ENCODE measurements at regions not wholly inside any gene's neighbourhood (a gene's known extent, or its start where the extent isn't known, plus 50 kb on each side); places are given as distances from the start of the nearest gene placed in this dataset.

DNA sequence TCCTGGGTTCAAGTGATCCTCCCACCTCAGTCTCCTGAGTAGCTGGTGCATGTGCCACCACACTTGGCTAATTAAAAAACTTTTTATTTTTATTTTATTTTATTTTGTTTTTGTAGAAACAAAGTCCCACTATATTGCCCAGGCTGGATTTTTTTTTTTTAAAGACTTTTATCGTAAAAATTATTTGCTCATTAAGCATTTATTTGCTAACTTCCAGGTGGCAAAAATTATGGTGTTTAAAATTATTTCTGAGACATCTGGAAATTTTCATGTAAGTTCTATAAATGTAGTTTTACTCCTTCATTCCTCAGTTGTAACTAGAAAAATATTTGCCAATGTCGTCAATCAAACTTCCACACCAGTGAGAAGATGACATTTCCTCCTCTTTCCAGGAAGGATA is 233.3 kb upstream of the DACH1 start:
- DNase-seq = no peak

DNA sequence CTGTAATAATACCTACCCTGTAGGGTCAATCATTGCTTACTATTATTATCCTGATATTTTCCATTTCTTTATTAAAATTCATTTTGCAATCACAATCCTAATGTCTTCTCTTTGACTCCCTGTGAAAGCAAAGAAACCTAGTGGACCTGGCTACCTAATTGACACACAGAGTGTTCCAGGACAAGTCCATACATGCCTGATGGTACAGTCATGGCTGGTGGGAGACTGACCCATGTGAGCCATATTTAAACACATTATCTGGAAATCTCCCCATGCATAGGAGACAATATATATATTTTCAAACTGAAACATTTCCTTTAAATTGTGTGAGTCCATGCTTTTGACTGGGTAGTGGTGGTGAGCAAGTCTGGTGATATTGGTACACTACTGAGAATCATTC is 230.6 kb upstream of the DACH1 start:
- DNase-seq = no peak

DNA sequence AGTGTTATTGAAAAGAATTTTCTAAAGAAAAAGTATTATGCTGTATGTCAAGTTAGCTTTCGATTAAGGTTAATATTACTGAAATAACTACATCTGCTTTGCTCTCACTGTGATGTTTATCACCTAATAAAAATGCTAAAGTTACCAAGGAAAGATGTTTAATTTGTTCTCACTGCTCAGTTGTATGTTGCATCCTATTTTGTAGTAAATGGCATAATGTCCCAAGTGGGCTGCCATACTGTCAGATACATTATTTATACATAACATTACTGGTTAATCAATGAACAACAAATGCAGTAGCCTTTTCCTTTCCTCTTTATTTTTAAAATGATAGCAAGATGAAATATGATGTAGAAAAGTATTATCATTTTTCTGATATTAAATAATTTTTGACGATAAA is 226.3 kb upstream of the DACH1 start:
- no peak for DNase-seq

DNA sequence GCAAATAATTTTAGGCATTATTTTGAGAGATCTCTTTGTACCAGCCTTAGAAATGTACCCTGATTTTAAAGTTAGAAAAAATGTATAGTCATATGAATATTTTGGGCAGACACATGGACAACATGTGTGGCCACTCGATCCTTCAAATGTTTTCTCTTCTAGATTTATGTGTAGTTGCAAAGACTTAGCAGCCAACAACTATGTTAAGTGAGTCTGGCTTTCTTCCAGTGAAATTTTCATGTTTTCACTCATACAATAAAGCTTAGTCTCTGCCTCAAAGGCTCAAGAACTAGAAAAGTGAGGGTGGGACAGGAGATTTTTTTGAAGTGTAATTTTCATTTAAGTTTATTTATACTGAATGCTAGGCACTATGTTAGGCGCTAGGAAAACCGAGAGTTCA is 207.7 kb upstream of the DACH1 start:
- no peak for DNase-seq

DNA sequence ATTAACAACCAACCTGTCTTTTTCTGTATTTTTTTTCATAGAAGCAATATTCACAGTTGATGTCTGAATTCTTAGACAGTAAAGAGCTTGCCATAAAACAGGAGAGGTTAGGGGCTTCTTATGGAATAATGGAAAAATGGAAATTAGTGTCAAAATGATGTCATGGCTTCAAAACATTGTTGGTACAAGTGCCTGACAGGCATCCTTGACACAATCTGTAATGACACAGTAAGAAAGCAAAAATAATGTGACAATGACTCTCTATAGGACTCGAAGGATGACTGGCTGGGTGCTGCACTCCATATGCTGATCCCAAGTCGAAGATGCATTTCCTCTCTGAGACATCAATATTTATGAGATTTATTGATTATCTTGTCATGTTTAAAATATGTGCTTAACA is 205.3 kb upstream of the DACH1 start:
- DNase-seq = no peak

DNA sequence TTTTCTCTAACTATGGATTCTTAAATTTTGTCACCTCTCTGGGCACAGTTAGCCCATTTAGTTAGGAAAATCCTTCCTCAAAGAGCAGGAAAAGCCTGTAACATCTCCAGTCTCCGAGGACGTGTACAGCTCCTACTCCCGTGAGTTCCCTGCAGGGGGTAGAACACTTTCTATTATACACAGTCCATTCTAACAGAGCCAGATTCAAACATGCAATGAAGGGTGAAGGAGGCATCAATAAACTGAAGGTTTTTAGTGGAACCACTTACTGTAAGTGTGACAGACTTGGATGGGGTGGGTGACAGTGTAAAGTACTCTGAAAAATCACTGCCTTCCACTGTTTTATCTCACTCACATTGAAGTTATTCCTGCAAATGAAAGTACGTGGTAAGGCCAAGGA is 204.7 kb upstream of the DACH1 start:
- no peak for DNase-seq

DNA sequence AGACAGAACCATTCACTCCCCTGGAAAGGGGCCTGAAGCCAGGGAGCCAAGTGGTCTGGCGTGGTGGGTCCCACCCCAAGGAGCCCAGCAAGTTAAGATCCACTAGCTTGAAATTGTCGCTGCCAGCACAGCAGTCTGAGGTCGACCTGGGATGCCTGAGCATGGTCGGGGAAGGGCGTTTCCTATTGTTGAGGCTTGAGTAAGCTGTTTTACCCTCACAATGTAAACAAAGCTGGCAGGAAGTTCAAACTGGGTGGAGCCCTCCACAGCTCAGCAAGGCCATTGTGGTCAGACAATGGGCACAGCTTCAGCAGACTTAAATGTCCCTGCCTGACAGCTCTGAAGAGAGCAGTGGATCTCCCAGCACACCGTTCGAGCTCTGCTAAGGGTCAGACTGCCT is 195.6 kb upstream of the DACH1 start:
- DNase-seq = peak; percentile 31

DNA sequence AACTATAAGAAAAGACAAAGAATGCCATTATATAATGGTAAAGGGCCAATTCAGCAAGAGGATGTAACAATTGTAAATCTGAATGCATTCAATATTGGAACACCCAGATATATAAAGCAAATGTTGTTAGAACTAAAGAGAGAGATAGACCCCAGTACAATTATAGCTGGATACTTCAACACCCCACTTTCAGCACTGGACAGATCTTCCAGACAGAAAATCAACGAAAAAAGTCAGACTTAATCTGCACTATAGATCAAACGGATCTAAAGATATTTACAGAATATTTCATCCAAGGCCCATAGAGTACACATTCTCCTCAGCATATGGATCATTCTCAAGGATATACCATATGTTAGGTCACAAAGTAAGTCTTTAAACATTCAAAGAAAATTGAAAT is 194.6 kb upstream of the DACH1 start:
- no peak for DNase-seq

DNA sequence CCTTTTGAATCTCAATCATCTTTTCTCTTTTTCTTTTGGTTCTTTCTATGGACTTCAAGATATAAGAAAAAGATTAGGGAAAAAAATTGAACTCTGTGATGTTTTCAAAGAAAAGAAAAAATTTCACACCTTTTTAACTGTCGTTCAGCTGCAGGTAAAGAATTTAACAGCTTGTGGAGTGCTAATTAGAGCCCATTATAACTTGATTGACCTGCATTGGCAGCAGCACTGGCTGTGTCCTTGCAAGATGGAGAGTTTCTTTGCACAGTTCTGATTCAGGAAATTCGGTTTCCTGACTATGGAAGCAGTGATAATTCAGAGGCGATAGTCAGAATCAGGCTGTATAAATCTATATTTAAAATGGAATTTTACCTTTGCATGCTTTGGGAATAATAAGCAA is 183.2 kb upstream of the DACH1 start:
- no peak for DNase-seq

DNA sequence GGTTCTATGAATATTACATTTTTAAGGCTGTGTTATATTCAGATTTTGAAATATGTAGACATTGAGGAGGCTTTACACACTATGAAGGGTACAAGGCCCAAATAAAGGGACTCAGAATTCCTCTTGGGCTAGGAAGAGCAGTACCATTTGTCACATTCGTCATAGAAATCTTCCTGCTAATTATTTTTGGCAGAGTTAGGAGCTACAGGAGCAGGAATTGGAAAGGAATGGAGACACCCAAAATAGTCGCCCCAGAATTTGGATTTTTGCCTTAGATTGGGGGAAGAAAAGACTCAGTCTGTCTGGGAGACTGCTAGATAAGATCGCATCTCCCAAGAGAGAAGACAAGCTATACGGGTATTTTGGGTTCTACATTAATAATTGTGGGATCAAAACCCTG is 176.4 kb upstream of the DACH1 start:
- no peak for DNase-seq

DNA sequence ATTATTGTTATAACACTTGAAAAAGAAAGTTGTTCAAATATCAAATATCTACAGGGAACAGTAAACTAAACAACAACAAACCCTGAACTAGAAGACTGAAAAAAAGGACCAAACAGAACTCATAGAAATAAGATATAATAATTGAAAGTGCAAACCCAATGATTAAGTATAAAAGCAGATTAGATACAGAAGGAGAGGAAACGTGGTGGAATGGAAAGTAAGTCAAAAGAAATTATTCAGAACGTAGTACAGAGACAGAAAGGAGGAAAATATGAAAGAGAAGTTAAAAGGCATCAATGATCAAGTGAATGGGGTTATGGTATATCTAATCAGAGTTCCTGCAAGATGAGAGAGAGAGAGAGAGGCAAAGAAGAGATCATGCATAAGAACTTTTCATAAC is 174.2 kb upstream of the DACH1 start:
- no peak for DNase-seq

DNA sequence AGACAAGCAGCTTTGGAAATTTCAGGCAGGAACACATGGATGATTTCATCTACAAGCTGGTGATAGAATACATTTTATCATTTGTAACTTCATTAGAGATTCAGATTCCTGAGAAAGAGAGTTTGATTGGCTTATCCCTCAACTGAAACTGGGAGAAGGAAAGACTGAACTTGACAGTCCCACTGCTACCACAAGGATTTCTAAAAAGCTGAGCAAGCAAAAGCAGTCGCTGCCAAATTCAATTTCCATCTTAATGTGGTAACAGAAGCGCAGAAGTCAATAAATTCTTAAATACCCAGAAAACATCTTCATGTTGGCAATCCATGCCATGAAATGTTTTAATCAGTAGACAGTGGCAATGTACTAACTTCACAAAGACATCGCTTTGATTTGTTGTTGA is 172.1 kb upstream of the DACH1 start:
- no peak for DNase-seq

DNA sequence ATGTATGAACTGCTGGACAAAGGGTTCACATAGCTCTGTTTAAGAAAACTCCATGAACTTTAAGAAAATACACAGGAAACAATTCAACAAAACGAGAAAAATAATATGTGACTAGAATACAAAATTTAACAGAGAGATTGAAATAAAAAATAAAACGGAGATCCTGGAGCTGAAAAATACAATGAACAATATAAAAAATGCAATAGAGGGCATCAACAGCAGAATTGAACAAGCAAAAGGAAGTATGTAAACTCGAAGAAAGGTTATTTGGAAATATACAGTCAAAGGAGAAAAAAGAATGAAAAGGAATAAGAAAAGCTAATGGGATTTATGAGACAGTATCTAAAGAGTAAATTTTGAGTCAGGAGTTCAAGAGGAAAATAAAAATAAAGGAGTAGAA is 163.0 kb upstream of the DACH1 start:
- DNase-seq = no peak

DNA sequence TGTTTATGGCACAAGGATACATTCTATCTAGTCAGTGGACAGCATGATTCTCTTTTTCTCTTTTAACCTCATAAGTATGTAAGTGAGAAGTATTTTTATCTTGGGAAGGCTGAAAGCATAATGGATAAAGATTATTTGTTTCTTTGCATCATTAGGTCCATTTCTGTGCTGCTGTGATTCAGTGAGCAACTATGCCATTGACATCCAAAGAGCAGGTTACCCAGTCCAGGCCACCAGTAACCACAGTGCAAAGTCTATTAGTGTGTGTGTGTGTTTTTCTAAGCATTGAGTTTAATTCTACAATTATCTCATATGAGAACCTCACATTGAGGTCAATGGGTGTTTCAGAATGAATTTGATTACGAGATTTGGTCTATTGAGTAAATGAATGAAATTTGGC is 158.8 kb upstream of the DACH1 start:
- no peak for DNase-seq

DNA sequence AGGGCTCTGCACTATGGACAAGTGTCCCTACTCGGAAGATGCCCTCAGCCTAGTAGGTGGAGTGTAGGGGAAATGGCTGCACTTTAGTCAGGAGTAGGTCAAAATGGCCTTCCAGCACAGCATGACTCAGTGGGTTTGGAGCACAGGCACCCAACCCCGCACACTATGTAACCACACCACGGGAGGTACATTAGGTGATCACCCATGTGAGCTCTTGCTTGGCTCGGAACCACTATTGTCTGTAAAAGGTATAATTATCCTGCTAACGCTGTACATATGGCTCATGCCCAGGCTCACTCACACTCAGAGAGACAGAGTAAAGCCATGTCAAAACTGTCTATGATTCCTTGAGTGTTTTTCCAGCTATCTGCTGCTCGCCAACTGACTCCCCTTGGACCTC is 156.9 kb upstream of the DACH1 start:
- DNase-seq = no peak

DNA sequence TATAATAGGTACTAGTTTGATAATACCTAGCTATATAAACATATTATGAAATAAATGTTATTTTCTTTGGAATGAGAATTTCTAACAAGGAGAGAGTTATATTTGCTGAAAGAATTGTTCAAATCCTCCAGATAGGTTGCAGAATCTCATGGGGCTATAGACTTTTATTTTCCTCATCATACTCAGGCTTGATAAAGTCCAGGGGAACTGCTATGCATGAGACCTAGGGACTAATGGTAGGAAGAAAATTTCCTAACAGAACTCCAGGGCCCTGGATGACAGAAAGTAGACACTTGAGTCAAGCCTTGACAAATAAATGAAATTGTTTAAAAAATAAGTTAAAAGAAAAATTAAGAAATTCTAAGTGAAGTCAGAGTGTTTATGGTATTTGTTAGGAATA is 138.5 kb upstream of the DACH1 start:
- no peak for DNase-seq

DNA sequence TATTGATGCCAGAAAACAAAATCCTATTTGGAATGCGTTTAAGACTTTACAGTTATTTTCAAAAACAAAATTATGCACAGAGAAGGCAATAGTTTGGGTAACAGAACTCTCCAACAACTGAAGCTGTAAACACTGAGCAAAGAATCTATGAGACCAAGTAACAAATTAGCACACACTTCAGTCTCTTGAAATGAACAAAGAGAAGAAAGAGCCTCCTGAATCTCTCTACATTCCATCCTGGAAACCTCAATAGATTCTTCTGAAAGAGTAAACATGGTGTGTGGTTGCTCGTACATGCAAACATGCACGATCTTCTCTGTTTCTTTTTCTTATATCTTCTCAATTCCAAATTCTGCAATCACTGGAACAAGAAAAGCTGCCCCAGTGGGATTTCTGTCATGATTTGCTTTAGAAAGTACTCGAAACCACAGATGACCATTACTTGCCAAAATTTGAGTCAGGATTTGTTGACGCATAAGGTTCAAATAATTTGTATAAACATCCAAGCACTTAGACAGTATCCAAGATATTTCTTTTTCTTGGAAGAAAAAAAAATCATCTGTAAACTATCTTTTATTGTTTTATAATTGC is 137.9 kb upstream of the DACH1 start:
- DNase-seq = no peak

DNA sequence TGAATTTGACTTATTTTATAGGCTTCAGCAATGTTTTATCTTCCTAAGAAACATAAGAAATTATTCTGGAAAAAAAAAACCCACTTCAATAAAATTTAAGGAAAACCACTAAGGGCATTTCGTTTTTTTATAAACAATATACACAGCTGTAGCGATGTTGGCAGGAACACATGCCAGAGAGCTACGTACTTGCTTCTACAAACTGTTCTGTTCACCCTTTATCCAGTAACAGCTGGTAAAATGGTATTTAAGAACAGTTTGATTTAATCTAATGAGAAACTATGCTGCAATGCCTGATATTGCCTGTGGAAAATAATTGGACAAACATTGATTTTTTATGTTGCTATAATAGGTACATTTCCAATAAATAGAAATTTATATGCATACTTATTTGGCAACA is 137.2 kb upstream of the DACH1 start:
- DNase-seq = no peak

DNA sequence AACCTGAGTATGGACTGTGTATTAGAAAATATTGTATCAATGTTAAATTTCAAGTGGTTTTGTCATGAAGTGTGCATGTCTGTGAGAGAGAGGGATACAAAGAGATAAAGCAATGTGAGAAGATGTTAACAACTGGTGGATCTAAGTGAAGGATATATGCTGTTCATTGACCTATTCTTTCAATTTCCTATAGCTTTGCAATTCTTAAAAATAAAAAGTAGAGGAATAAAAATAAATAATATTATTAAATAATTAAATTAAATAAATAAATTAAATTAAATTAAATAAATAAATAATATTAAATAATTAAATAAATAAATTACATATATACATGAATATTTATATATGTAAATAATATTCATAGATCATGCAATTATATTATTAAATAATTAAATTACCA is 131.2 kb upstream of the DACH1 start:
- DNase-seq = no peak

DNA sequence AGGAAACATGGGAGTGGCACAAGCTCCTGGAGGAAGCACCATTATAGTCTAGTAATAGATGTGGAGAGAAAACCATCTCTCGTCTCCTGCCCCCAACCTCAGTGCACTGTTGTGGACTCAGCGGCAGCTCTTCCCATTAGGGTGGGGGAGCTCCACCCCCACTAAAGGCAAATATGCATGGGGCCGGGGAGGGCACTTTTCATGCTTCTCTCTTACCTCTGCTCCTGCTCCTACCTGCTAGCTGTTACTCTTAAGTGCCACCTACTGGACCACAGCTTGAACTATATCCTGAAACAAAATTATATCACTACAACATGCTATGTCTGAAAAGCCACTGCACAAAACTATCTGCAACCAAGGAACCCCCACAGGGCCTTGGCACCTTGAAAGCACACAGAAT is 112.6 kb upstream of the DACH1 start:
- DNase-seq = peak; percentile 42

DNA sequence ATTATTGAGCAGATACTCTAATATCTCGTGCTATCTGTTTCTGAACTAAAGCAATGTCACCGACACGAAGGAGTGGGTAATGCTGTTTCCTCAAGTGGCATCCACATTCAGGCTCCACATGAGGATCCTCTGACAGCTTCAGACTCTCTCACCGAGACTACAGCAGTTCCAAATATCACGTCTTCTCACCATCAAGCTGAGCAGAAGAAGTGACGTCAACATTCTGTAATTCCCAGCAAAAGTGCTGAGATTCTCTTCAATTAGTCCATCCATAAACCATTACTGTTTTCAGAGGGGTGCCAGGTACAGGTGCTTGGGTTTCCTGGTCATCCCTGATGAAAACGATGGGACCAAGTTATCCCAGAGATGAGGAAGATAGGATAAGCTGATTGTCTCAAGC is 110.0 kb upstream of the DACH1 start:
- no peak for DNase-seq

DNA sequence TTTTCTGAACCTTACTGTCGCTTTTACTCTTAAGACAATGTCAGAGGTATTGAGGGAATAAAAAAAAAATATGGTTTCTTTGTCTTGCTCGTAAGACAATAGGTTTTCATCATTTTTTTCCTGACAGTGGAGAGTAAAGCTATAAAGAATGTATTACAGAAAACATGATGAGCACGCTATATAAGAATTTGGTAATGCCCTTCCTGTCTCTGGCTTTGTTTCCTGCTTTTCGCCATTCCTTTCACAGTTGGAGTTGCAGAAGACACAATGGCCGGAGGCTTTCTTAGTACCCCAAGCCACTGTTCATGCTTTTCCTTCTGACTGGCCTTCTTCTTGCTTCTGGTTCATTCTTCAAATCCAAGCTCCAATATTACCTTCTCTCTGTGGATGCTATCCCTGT is 101.0 kb upstream of the DACH1 start:
- peak; percentile 48 for DNase-seq

DNA sequence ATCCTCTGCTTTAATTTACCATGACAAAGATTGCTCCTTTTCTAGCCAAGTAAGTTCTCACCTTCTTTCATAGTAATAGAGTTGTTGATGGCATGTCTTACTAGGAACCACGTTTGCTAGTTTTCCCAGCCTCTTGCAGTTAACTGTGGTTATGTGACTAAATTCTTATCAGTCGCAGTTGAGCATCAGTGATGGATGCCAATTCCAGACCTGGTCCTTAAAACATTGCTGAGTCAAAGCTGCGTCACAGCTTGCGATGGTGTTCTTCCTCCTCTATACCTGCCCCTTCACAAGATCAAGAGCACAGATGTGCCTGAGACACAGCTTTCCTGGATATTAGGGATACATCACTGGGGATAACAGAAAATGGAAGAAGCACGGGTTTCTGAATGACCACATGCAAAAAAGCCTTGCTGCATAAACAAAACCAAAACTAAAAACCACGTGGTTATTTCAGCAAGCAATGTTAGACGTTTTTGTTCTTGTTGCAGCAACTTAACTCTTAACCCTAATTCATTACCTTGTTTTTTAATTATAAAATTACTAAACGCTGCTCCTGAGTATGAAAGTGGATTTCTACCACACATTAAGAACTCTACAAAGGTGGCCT is 97.6 kb upstream of the DACH1 start:
- no peak for DNase-seq

DNA sequence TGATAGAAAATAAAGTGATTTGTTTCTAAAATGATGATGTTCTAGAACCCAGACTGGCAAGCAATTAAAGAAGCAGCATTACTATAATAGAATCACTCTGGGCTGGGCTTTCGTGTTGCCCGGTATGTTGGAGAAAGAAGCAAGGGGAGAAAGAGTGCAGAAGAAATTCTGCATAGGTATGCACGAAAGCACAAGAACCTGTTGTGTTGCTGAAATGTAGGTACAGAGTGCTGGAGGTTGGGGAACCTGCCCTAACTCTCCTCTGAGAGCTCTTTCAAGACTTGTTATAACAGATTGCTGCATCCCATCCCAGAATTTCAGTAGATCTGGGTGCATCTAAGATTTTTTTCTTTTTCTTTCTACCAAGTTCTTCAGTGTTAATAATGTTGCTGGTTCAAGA is 95.7 kb upstream of the DACH1 start:
- no peak for DNase-seq

DNA sequence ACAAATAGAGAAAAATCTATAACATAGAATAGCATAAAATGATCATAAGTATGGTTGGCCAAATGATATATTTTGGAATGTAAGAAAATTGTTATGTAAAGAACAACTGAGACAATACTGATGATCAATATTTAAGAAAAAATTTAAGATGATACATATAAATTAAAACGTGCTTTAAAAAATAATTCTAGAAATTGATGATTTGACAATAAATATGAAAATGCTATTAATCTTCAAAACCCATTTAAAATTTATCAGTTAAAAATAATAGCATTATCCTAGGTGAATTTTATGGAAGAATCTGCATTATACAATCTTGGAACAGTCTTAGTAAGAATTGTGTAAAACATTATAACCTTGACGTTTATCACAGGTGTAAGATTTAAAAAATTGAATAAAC is 95.1 kb upstream of the DACH1 start:
- no peak for DNase-seq

DNA sequence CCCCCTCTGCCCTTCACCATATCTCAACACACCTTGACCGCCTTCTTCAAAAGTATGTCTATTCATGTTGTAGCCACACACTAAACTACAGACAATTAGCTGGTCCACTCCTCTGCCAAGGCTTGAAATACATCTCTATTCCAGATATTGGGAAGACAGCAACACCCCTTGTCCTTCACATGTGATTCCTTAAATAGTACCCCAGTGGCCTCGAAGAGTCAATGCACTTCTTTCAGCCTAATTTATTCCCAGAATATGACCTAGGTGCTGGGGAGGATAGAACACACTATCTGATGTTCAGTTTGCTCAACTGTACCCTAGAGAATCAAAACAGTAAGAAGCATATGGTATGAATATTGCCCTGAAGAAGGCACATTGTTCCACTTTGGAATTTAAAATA is 82.4 kb upstream of the DACH1 start:
- DNase-seq = no peak
